Caco-2 (cell line): ENCODE measurements at regions not wholly inside any gene's neighbourhood (a gene's known extent, or its start where the extent isn't known, plus 50 kb on each side); places are given as distances from the start of the nearest gene placed in this dataset.

ENCODE experiments used
- BruUV-seq: library from RNA; stranded (reverse); fragments of 400-500 nt; replicated peaks from 2 replicates; lab custom pipeline; 2021; lab: Mats Ljungman, UMichigan
- CTCF ChIA-PET: fragments of 300-600 bp; sonication (Branson Sonifier 250); formaldehyde crosslinking; loops from one replicate; lab custom pipeline; 2022; ENCODE audit warnings: antibody characterized with exemption; lab: Charles Lee
- POLR2A ChIA-PET: fragments of 300-600 bp; sonication (Branson Sonifier 250); formaldehyde crosslinking; loops from one replicate; lab custom pipeline; 2022; ENCODE audit warnings: antibody characterized with exemption; lab: Charles Lee
- DNase-seq, 2 experiments: peaks; one replicate each; pipeline versions ENCODE4 v3.0.0 to v3.0.0-alpha.2; 2020 to 2022
- H3K27me3 ChIP-seq: replicated peaks from 2 replicates; pipeline ENCODE4 v1.6.0; 2011; ENCODE audit warnings: low read length; ENCODE audit not compliant: control insufficient read depth, insufficient read depth
- H3K36me3 ChIP-seq: 2 replicates; pipeline ENCODE4 v1.5.1; 2011; ENCODE audit warnings: low read length; ENCODE audit not compliant: control insufficient read depth, insufficient read depth
- H3K4me1 ChIP-seq: fragments of 250-450 bp; sonication (Bioruptor Pico); 2 replicates; pipeline ENCODE4 v1.5.1; 2020; ENCODE audit warnings: mild to moderate bottlenecking
- H3K4me3 ChIP-seq: 2 replicates; pipeline ENCODE4 v1.5.1; 2011; ENCODE audit warnings: low read depth, mild to moderate bottlenecking, control low read depth, low read length
- H3K9me3 ChIP-seq: fragments of 250-450 bp; sonication (Bioruptor Pico); 2 replicates; pipeline ENCODE4 v1.5.1; 2020; ENCODE audit warnings: mild to moderate bottlenecking, moderate library complexity
- H3K27ac Mint-ChIP-seq: one replicate; pipeline ENCODE4 v1.8.0; 2022; ENCODE audit warnings: mixed read lengths; ENCODE audit not compliant: unreplicated experiment
- H3K27me3 Mint-ChIP-seq: one replicate; pipeline ENCODE4 v1.8.0; 2022; ENCODE audit warnings: mixed read lengths; ENCODE audit not compliant: insufficient read depth, unreplicated experiment
- H3K36me3 Mint-ChIP-seq: one replicate; pipeline ENCODE4 v1.8.0; 2022; ENCODE audit warnings: mild to moderate bottlenecking, mixed read lengths; ENCODE audit not compliant: insufficient read depth, unreplicated experiment
- H3K4me1 Mint-ChIP-seq: one replicate; pipeline ENCODE4 v1.8.0; 2022; ENCODE audit warnings: low read depth, mixed read lengths; ENCODE audit not compliant: unreplicated experiment
- H3K4me3 Mint-ChIP-seq: one replicate; pipeline ENCODE4 v1.8.0; 2022; ENCODE audit warnings: mild to moderate bottlenecking, moderate library complexity, mixed read lengths; ENCODE audit not compliant: unreplicated experiment
- H3K9me3 Mint-ChIP-seq: one replicate; pipeline ENCODE4 v1.8.0; 2022; ENCODE audit warnings: mixed read lengths; ENCODE audit not compliant: unreplicated experiment
- intact Hi-C: fragments of 100-400 bp; cut with micrococcal nuclease; formaldehyde crosslinking; loops from one replicate; pipeline ENCODE4 v1.10.0; 2022; ENCODE audit not compliant: unreplicated experiment
- TF ChIP-seq, protein P1 (sequence below), 2 experiments: fragments of 200-600 bp in 1 of 2; IDR thresholded peaks; 1 replicate in 1 of 2; 2 replicates in 1 of 2; pipeline versions ENCODE4 v1.5.1 to v1.8.0; 2011 to 2022; ENCODE audit warnings: antibody characterized with exemption in 1 of 2, control low read depth in 1 of 2, inconsistent platforms in 1 of 2, low read depth in 1 of 2, low read length in 1 of 2, mild to moderate bottlenecking in 1 of 2, moderate library complexity in 1 of 2; ENCODE audit not compliant: insufficient read depth in 1 of 2, severe bottlenecking in 1 of 2, unreplicated experiment in 1 of 2

DNA sequence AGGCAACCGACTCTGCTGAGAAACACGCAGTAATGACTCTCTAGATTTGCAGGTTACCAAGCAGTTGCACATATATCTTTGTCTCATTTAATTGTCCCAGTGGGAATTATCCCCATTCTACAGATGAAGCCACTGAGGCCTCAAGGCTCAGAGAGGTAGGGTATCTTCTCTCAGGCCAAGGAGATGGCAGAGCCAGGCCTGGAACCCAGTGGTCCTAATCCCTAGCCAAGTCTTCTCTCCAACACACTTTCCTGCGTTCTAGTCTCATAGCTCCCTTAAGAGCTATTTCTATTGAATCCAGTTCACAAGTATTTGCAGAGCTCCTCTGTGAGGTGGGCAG is 181.3 kb upstream of the BCOR start:
- ChIA-PET CTCF (interaction anchor here (0.5 kb wide), 1 partner anchor 12 kb away, joined by 3 read pairs; no protein-coding TSS in a partner anchor), POLR2A (no interaction called here)
- Mint-ChIP-seq H3K4me1 (peaks cover 6% of the 10 kb centered on the region), H3K9me3 (no peaks in the 10 kb centered on the region), H3K4me3 (no peak overlapping the region), H3K36me3 (no peaks in the 10 kb centered on the region), H3K27ac (peak overlapping the region; percentile 83), H3K27me3 (no peaks in the 10 kb centered on the region)
- TF ChIP-seq, protein P1, sequence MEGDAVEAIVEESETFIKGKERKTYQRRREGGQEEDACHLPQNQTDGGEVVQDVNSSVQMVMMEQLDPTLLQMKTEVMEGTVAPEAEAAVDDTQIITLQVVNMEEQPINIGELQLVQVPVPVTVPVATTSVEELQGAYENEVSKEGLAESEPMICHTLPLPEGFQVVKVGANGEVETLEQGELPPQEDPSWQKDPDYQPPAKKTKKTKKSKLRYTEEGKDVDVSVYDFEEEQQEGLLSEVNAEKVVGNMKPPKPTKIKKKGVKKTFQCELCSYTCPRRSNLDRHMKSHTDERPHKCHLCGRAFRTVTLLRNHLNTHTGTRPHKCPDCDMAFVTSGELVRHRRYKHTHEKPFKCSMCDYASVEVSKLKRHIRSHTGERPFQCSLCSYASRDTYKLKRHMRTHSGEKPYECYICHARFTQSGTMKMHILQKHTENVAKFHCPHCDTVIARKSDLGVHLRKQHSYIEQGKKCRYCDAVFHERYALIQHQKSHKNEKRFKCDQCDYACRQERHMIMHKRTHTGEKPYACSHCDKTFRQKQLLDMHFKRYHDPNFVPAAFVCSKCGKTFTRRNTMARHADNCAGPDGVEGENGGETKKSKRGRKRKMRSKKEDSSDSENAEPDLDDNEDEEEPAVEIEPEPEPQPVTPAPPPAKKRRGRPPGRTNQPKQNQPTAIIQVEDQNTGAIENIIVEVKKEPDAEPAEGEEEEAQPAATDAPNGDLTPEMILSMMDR (IDR thresholded peaks at IDR 0.05; ENCODE audit: insufficient read depth in 1 of 2, low read depth in 1 of 2, low read length in 1 of 2, severe bottlenecking in 1 of 2, unreplicated experiment in 1 of 2): no peak
- H3K27me3 ChIP-seq: no peaks in the 10 kb centered on the region
- DNase-seq: no peak
- H3K4me3 ChIP-seq: no peak overlapping the region
- BruUV-seq: no TSS peak
- no peaks in the 10 kb centered on the region for H3K9me3 ChIP-seq
- H3K4me1 ChIP-seq: peaks cover 14% of the 10 kb centered on the region
- no peaks in the 10 kb centered on the region for H3K36me3 ChIP-seq
- intact Hi-C loops: loop anchor here (2.0 kb wide), 1 partner anchor 20 kb away; no protein-coding TSS in a partner anchor

DNA sequence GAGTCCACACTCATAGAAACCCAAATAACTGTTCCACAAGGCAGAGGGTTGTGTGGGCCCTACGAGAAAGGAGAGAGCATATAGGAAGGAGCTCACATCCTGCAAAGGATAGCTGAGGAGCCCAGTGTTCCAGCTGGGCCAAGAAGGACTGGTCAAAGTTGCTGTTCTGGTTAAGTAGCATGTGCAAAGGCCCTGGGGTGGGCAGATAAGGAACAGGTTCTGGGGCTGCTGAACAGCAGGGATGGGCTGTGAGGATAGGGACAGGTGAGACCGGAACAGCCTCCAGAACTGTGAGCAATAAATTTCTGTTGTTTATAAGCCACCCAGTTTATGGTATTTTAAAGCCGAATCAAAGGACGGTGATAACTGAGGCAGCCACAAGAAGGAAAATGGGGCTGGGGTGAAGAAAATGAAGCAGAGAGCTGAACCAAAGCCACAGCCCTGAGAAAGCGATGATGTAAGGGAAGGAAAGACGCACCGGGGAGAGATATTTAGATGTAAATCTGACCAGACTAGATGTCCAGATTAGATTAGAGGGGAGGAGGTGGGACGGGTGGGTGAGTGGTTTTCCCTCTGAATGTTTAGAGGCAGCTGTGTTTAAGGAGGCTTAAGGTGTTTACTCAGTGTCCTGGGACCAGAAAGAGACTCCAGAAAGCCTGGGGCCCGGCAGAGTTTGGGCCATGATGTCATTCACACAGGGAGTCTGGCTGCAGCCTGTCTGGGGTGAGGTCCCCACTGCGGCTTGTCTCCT is 180.8 kb upstream of the BCOR start:
- Mint-ChIP-seq H3K36me3 (no peaks in the 10 kb centered on the region), H3K4me1 (peaks cover 6% of the 10 kb centered on the region), H3K27me3 (no peaks in the 10 kb centered on the region), H3K27ac (peak overlapping the region; percentile 83), H3K9me3 (no peaks in the 10 kb centered on the region), H3K4me3 (no peak overlapping the region)
- H3K4me3 ChIP-seq: no peak overlapping the region
- no peaks in the 10 kb centered on the region for H3K27me3 ChIP-seq
- DNase-seq: peak; percentile 75 to 77
- TF ChIP-seq, protein P1 (IDR thresholded peaks at IDR 0.05; ENCODE audit: insufficient read depth in 1 of 2, low read depth in 1 of 2, low read length in 1 of 2, severe bottlenecking in 1 of 2, unreplicated experiment in 1 of 2): no peak
- H3K9me3 ChIP-seq: no peaks in the 10 kb centered on the region
- peaks cover 14% of the 10 kb centered on the region for H3K4me1 ChIP-seq
- H3K36me3 ChIP-seq: no peaks in the 10 kb centered on the region
- intact Hi-C loops: loop anchor here (2.0 kb wide), 1 partner anchor 20 kb away; no protein-coding TSS in a partner anchor
- POLR2A ChIA-PET: no interaction called here
- CTCF ChIA-PET: interaction anchor here (0.5 kb wide), 1 partner anchor 11 kb away, joined by 3 read pairs; no protein-coding TSS in a partner anchor
- BruUV-seq: no TSS peak

DNA sequence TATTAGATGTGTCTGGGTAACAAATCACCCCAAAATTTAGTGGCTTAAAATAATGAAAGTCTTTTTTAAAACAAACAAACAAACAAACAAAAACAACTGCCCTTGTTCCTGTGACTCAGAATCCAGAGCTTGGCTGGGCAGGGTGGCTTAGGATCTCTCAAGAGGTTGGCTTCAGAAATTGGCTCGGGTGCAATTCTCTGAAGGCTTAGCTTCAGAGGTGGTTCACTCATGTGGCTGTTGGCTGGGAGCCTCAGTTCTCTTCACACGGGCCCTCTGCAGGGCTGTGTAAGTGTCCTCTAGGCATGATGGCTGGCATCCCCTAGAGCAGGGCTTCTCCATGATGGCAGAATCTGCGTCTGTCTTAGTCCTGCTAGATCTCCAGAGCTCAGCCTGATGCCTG is 179.9 kb upstream of the BCOR start:
- TF ChIP-seq, protein P1 (IDR thresholded peaks at IDR 0.05; ENCODE audit: insufficient read depth in 1 of 2, low read depth in 1 of 2, low read length in 1 of 2, severe bottlenecking in 1 of 2, unreplicated experiment in 1 of 2): no peak
- ChIA-PET CTCF (no interaction called here), POLR2A (no interaction called here)
- H3K4me3 Mint-ChIP-seq: no peak overlapping the region
- Histone ChIP-seq H3K4me1 (peaks cover 14% of the 10 kb centered on the region), H3K9me3 (no peaks in the 10 kb centered on the region), H3K27me3 (no peaks in the 10 kb centered on the region), H3K36me3 (no peaks in the 10 kb centered on the region), H3K4me3 (no peak overlapping the region)
- peaks cover 6% of the 10 kb centered on the region for H3K4me1 Mint-ChIP-seq
- H3K9me3 Mint-ChIP-seq: no peaks in the 10 kb centered on the region
- intact Hi-C loops: loop anchor here (2.0 kb wide), 1 partner anchor 21 kb away; no protein-coding TSS in a partner anchor
- H3K27ac Mint-ChIP-seq: peak overlapping the region; percentile 83
- no peak for DNase-seq
- H3K27me3 Mint-ChIP-seq: no peaks in the 10 kb centered on the region
- no peaks in the 10 kb centered on the region for H3K36me3 Mint-ChIP-seq
- BruUV-seq: no TSS peak
